WTC11 (cell line): ENCODE measurements at regions not wholly inside any gene's neighbourhood (a gene's known extent, or its start where the extent isn't known, plus 50 kb on each side); places are given as distances from the start of the nearest gene placed in this dataset.

ENCODE experiments used
- ARID4B ChIP-seq: sonication (generic); formaldehyde crosslinking; IDR thresholded peaks from 2 replicates; pipeline ENCODE4 v1.8.0; 2023; ENCODE audit warnings: missing genetic modification reagents, mild to moderate bottlenecking, borderline replicate concordance
- FOXJ3 ChIP-seq: sonication (generic); formaldehyde crosslinking; IDR thresholded peaks from 2 replicates; pipeline ENCODE4 v1.9.0; 2021; ENCODE audit warnings: missing genetic modification reagents, mild to moderate bottlenecking, borderline replicate concordance
- FOXK1 ChIP-seq: sonication (generic); formaldehyde crosslinking; IDR thresholded peaks from 2 replicates; pipeline ENCODE4 v1.8.0; 2022; ENCODE audit warnings: mild to moderate bottlenecking, moderate library complexity, missing genetic modification reagents
- GABPB1 ChIP-seq: sonication (generic); formaldehyde crosslinking; IDR thresholded peaks from 2 replicates; pipeline ENCODE4 v1.8.1; 2023; ENCODE audit warnings: mild to moderate bottlenecking, missing genetic modification reagents
- SP1 ChIP-seq: sonication (generic); formaldehyde crosslinking; conservative IDR thresholded peaks from 2 replicates; pipeline ENCODE4 v1.8.1; 2022; ENCODE audit warnings: missing genetic modification reagents
- TEAD4 ChIP-seq: sonication (generic); formaldehyde crosslinking; IDR thresholded peaks from 2 replicates; pipeline ENCODE4 v1.8.0; 2022; ENCODE audit warnings: mild to moderate bottlenecking, missing genetic modification reagents
- TF ChIP-seq, protein P1 (sequence below): fragments of 200-600 bp; IDR thresholded peaks from 2 replicates; pipeline ENCODE4 v1.8.0; 2022; ENCODE audit warnings: antibody characterized with exemption
- TF ChIP-seq, protein P2 (sequence below): fragments of 250-450 bp; sonication (Bioruptor Pico); IDR thresholded peaks from 2 replicates; pipeline ENCODE4 v2.1.2; 2022; ENCODE audit warnings: mild to moderate bottlenecking, moderate library complexity
- TF ChIP-seq, protein P3 (sequence below): sonication (generic); formaldehyde crosslinking; IDR thresholded peaks from 2 replicates; pipeline ENCODE4 v1.8.1; 2022; ENCODE audit warnings: missing genetic modification reagents, borderline replicate concordance
- TF ChIP-seq, protein P4 (sequence below): sonication (generic); formaldehyde crosslinking; IDR thresholded peaks from 2 replicates; pipeline ENCODE4 v1.8.0; 2022; ENCODE audit warnings: mild to moderate bottlenecking, missing genetic modification reagents

GRCh38 chr3:106829206-106829605 is 548.0 kb upstream of the CCDC54 start:
- TF ChIP-seq, protein P1, sequence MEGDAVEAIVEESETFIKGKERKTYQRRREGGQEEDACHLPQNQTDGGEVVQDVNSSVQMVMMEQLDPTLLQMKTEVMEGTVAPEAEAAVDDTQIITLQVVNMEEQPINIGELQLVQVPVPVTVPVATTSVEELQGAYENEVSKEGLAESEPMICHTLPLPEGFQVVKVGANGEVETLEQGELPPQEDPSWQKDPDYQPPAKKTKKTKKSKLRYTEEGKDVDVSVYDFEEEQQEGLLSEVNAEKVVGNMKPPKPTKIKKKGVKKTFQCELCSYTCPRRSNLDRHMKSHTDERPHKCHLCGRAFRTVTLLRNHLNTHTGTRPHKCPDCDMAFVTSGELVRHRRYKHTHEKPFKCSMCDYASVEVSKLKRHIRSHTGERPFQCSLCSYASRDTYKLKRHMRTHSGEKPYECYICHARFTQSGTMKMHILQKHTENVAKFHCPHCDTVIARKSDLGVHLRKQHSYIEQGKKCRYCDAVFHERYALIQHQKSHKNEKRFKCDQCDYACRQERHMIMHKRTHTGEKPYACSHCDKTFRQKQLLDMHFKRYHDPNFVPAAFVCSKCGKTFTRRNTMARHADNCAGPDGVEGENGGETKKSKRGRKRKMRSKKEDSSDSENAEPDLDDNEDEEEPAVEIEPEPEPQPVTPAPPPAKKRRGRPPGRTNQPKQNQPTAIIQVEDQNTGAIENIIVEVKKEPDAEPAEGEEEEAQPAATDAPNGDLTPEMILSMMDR = no peak
- TF ChIP-seq GABPB1 (CRISPR knock-in tag) (no peak), SP1 (CRISPR knock-in tag) (no peak), TEAD4 (no peak), ARID4B (CRISPR knock-in tag) (no peak), FOXJ3 (no peak), FOXK1 (CRISPR knock-in tag) (no peak)
- TF ChIP-seq, protein P2, sequence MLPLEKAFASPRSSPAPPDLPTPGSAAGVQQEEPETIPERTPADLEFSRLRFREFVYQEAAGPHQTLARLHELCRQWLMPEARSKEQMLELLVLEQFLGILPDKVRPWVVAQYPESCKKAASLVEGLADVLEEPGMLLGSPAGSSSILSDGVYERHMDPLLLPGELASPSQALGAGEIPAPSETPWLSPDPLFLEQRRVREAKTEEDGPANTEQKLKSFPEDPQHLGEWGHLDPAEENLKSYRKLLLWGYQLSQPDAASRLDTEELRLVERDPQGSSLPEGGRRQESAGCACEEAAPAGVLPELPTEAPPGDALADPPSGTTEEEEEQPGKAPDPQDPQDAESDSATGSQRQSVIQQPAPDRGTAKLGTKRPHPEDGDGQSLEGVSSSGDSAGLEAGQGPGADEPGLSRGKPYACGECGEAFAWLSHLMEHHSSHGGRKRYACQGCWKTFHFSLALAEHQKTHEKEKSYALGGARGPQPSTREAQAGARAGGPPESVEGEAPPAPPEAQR (CRISPR knock-in tag) = no peak
- TF ChIP-seq, protein P3, sequence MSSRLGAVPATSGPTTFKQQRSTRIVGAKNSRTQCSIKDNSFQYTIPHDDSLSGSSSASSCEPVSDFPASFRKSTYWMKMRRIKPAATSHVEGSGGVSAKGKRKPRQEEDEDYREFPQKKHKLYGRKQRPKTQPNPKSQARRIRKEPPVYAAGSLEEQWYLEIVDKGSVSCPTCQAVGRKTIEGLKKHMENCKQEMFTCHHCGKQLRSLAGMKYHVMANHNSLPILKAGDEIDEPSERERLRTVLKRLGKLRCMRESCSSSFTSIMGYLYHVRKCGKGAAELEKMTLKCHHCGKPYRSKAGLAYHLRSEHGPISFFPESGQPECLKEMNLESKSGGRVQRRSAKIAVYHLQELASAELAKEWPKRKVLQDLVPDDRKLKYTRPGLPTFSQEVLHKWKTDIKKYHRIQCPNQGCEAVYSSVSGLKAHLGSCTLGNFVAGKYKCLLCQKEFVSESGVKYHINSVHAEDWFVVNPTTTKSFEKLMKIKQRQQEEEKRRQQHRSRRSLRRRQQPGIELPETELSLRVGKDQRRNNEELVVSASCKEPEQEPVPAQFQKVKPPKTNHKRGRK (CRISPR knock-in tag) = no peak
- TF ChIP-seq, protein P4, sequence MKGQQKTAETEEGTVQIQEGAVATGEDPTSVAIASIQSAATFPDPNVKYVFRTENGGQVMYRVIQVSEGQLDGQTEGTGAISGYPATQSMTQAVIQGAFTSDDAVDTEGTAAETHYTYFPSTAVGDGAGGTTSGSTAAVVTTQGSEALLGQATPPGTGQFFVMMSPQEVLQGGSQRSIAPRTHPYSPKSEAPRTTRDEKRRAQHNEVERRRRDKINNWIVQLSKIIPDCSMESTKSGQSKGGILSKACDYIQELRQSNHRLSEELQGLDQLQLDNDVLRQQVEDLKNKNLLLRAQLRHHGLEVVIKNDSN = no peak
